Osteoblast (primary cell): ENCODE measurements at regions not wholly inside any gene's neighbourhood (a gene's known extent, or its start where the extent isn't known, plus 50 kb on each side); places are given as distances from the start of the nearest gene placed in this dataset.
"Not testable (repeated sequence)": the region's sequence is repeated elsewhere in the genome, so short reads cannot be mapped to it uniquely, and the experiment has no call there.

Experiments used
- DNase-seq: peaks from one replicate; pipeline ENCODE4 v3.0.0; 2011; ENCODE audit warnings: low spot score, mixed read lengths; ENCODE audit not compliant: insufficient read length; ENCODE audit errors: missing footprints
- H2AFZ ChIP-seq: 2 replicates; pipeline ENCODE4 v1.6.0; 2011; ENCODE audit warnings: mild to moderate bottlenecking, low read length
- H3K27ac ChIP-seq: 2 replicates; pipeline ENCODE4 v1.5.1; 2011; ENCODE audit warnings: mild to moderate bottlenecking, low read depth, low read length, moderate library complexity
- H3K27me3 ChIP-seq: 2 replicates; pipeline ENCODE4 v1.6.0; 2012; ENCODE audit warnings: mild to moderate bottlenecking, control low read depth, inconsistent platforms, low read length, moderate library complexity; ENCODE audit not compliant: insufficient read depth
- H3K36me3 ChIP-seq: 2 replicates; pipeline ENCODE4 v1.5.1; 2011; ENCODE audit warnings: mild to moderate bottlenecking, low read length, control low read depth, moderate library complexity; ENCODE audit not compliant: insufficient read depth
- H3K4me1 ChIP-seq: 2 replicates; pipeline ENCODE4 v1.5.1; 2011; ENCODE audit warnings: mild to moderate bottlenecking, low read length, control low read depth, moderate library complexity; ENCODE audit not compliant: insufficient read depth
- H3K4me2 ChIP-seq: 2 replicates; pipeline ENCODE4 v1.6.0; 2011; ENCODE audit warnings: mild to moderate bottlenecking, low read length; ENCODE audit not compliant: insufficient read depth
- H3K4me3 ChIP-seq: fragments of 200-600 bp; sonication (generic); 3 replicates; pipeline ENCODE4 v1.5.1; 2012; ENCODE audit warnings: mild to moderate bottlenecking, low read length, inconsistent platforms; ENCODE audit not compliant: insufficient read depth
- H3K79me2 ChIP-seq: 2 replicates; pipeline ENCODE4 v1.6.0; 2012; ENCODE audit warnings: mild to moderate bottlenecking, low read length, control low read depth, inconsistent platforms; ENCODE audit not compliant: insufficient read depth
- H3K9me3 ChIP-seq: 2 replicates; pipeline ENCODE4 v1.5.1; 2011; ENCODE audit warnings: low read depth, low read length, control low read depth
- H4K20me1 ChIP-seq: 2 replicates; pipeline ENCODE4 v1.6.0; 2012; ENCODE audit warnings: mild to moderate bottlenecking, low read length, control low read depth; ENCODE audit not compliant: insufficient read depth
- CTCF ChIP-seq: IDR thresholded peaks from 2 replicates; pipeline ENCODE4 v1.5.1; 2011; ENCODE audit warnings: mild to moderate bottlenecking, low read depth, low read length, moderate library complexity; ENCODE audit errors: extremely low read depth

- peaks cover 7% of the 10 kb centered on the region for H3K4me1 ChIP-seq
- H3K4me2 ChIP-seq = no peak overlapping the region
- H2AFZ ChIP-seq = no peak overlapping the region
- H3K36me3 ChIP-seq = no peaks in the 10 kb centered on the region
- no peaks in the 10 kb centered on the region for H4K20me1 ChIP-seq
- no peaks in the 10 kb centered on the region for H3K9me3 ChIP-seq
- no peaks in the 10 kb centered on the region for H3K27me3 ChIP-seq
- H3K27ac ChIP-seq = no peak overlapping the region
- H3K4me3 ChIP-seq = no peak overlapping the region
- no peak for TF ChIP-seq CTCF
- no peaks in the 10 kb centered on the region for H3K79me2 ChIP-seq
- DNase-seq = no peak
Observed at GRCh38 chr1:79895573-79895972, 889.0 kb upstream of the ADGRL4 start.

GRCh38 chr1:79894129-79894528 lies 887.6 kb upstream of the ADGRL4 start:
- not testable (repeated sequence) for H3K4me1 ChIP-seq, H2AFZ ChIP-seq, H3K9me3 ChIP-seq, H4K20me1 ChIP-seq, H3K27me3 ChIP-seq, H3K36me3 ChIP-seq, DNase-seq, H3K4me2 ChIP-seq, H3K4me3 ChIP-seq, H3K79me2 ChIP-seq, H3K27ac ChIP-seq

GRCh38 chr1:79887059-79887458 lies 880.5 kb upstream of the ADGRL4 start:
- Histone ChIP-seq H3K4me2 (no peak overlapping the region), H3K36me3 (no peaks in the 10 kb centered on the region), H2AFZ (no peak overlapping the region), H3K4me1 (no peaks in the 10 kb centered on the region), H3K4me3 (no peak overlapping the region), H3K79me2 (no peaks in the 10 kb centered on the region), H3K27ac (no peak overlapping the region), H3K27me3 (no peaks in the 10 kb centered on the region), H4K20me1 (no peaks in the 10 kb centered on the region), H3K9me3 (no peaks in the 10 kb centered on the region)
- DNase-seq = no peak
- no peak for TF ChIP-seq CTCF

- H3K4me1 ChIP-seq = no peaks in the 10 kb centered on the region
- no peaks in the 10 kb centered on the region for H3K9me3 ChIP-seq
- no peaks in the 10 kb centered on the region for H3K36me3 ChIP-seq
- TF ChIP-seq CTCF = no peak
- no peak overlapping the region for H2AFZ ChIP-seq
- H4K20me1 ChIP-seq = no peaks in the 10 kb centered on the region
- no peak overlapping the region for H3K4me2 ChIP-seq
- no peaks in the 10 kb centered on the region for H3K27me3 ChIP-seq
- H3K27ac ChIP-seq = no peak overlapping the region
- no peak for DNase-seq
- H3K79me2 ChIP-seq = no peaks in the 10 kb centered on the region
- no peak overlapping the region for H3K4me3 ChIP-seq
Observed at GRCh38 chr1:79885101-79885500, 878.6 kb upstream of the ADGRL4 start.

- Histone ChIP-seq H2AFZ (no peak overlapping the region), H3K4me3 (no peak overlapping the region), H3K36me3 (no peaks in the 10 kb centered on the region), H3K4me1 (no peaks in the 10 kb centered on the region), H4K20me1 (no peaks in the 10 kb centered on the region), H3K9me3 (peaks cover 2% of the 10 kb centered on the region), H3K4me2 (no peak overlapping the region), H3K27me3 (no peaks in the 10 kb centered on the region), H3K27ac (no peak overlapping the region), H3K79me2 (no peaks in the 10 kb centered on the region)
- TF ChIP-seq CTCF = no peak
- no peak for DNase-seq
Observed at GRCh38 chr1:79877086-79877485, 870.6 kb upstream of the ADGRL4 start.
